Adrenal gland (tissue), 5 donors: ENCODE measurements at regions not wholly inside any gene's neighbourhood (a gene's known extent, or its start where the extent isn't known, plus 50 kb on each side); places are given as distances from the start of the nearest gene placed in this dataset.

Source experiments
- POLR2A ChIP-seq, 2 donors: fragments of 450-650 bp; IDR thresholded peaks; one replicate each; pipeline ENCODE4 v1.6.1; 2017; ENCODE audit warnings: antibody characterized with exemption in 2 of 2, mild to moderate bottlenecking in 2 of 2, moderate library complexity in 1 of 2
- TF ChIP-seq, protein P1 (sequence below), 6 experiments: fragments of 450-650 bp in 4 of 6; fragments of 200-600 bp in 2 of 6; sonication (generic) in 1 of 6; IDR thresholded peaks; 1 replicate in 5 of 6; 2 replicates in 1 of 6; pipeline versions ENCODE4 v1.5.1 to v1.8.0; 2016 to 2021; ENCODE audit warnings: antibody characterized with exemption in 6 of 6, mild to moderate bottlenecking in 2 of 6, moderate library complexity in 1 of 6
- donor health status: DM: no; HTN: no; CAD: no.

DNA sequence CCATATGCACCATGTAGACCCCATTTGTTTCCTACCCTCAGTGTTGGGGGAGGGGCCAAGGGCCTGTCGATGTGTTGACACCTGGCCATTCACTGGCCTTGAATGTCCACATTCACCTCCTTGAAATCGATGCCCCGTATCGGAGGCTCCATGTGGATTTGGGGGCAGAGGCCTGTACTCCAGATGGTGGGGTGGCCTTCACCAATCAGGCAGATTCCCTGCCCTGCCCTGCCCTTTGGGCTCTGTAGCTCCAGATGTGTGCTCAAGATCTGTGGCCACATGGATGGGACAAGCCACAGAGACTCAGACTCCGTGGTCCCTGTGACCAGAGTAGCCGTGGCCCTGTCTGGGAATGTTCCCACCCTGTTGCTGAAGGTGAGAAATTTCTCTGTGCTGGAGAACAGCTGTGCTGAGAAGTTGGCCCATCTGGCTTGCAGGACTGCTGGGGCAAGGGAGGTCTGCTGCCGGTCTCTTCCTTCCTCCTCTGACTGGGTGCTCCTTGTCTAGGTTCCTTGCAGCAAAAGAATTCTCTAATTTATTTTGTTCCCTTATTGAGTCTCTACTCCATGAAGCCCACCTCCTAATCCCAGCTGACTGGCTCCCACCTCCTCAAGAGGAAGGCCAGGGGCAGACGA lies 221.3 kb downstream of the SEC14L1 start:
- TF ChIP-seq POLR2A (IDR thresholded peaks at IDR 0.05), result no peak
- TF ChIP-seq, protein P1, sequence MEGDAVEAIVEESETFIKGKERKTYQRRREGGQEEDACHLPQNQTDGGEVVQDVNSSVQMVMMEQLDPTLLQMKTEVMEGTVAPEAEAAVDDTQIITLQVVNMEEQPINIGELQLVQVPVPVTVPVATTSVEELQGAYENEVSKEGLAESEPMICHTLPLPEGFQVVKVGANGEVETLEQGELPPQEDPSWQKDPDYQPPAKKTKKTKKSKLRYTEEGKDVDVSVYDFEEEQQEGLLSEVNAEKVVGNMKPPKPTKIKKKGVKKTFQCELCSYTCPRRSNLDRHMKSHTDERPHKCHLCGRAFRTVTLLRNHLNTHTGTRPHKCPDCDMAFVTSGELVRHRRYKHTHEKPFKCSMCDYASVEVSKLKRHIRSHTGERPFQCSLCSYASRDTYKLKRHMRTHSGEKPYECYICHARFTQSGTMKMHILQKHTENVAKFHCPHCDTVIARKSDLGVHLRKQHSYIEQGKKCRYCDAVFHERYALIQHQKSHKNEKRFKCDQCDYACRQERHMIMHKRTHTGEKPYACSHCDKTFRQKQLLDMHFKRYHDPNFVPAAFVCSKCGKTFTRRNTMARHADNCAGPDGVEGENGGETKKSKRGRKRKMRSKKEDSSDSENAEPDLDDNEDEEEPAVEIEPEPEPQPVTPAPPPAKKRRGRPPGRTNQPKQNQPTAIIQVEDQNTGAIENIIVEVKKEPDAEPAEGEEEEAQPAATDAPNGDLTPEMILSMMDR (IDR thresholded peaks at IDR 0.05), result no peak
